ENCODE measurements at regions not wholly inside any gene's neighbourhood (a gene's known extent, or its start where the extent isn't known, plus 50 kb on each side); places are given as distances from the start of the nearest gene placed in this dataset.
A peak's percentile ranks its signal among the peaks of the same experiment; 100 is the strongest.
"Not testable (repeated sequence)": the region's sequence is repeated elsewhere in the genome, so short reads cannot be mapped to it uniquely, and the experiment has no call there.

DNA sequence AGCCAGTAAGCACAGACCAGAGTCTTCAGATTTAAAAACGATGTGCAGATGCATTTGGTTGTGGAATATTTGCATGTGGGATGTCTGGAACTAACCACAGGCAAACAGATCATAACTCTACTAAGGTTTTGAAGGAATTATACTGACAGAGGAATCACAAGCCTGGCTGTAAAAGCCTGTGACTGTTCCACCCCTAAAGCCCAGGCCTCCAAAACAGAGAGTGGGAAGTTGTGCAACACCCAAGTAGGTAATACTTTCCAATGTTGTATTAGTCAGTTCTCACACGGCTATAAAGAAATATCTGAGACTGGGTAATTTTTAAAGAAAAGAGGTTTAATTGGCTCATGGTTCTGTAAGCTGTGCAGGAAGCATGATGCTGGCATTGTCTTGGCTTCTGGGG lies 68.1 kb upstream of the DCD start:
- no peak for DNase-seq (ENCODE audit: extremely low read depth, low read depth, low spot score)

DNA sequence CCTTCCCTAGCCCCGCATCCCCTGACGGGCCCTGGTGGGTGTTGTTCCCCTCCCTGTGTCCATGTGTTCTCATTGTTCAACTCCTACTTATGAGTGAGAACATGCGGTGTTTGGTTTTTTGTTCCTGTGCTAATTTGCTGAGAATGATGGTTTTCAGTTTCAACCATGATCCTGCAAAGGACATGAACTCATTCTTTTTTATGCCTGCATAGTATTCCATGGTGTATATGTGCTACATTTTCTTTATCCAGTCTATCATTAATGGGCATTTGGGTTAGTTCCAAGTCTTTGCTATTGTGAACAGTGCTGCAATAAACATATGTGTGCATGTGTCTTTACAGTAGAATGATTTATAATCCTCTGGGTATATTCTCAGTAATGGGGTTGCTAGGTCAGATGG lies 65.7 kb upstream of the DCD start:
- not testable (repeated sequence) for DNase-seq (ENCODE audit: extremely low read depth, low read depth, low spot score)

DNA sequence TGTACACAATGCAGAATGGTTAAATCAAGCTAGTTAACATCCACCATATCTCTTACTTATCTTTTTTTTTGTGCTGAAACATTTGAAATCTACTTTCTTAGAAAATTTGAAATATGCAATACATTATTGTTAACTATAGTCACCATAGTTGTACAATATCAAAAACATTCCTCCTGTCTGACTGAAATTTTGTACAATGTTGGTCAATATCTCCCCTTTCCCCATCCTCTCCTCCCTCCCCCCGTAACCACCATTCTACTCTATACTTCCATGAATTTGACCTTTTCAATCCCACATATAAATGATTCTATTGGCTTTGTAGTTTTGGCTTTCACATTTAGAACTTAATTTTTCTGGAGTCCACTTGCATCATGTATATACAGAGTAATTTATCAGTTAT lies 63.5 kb upstream of the DCD start:
- DNase-seq (ENCODE audit: extremely low read depth, low read depth, low spot score) = no peak

DNA sequence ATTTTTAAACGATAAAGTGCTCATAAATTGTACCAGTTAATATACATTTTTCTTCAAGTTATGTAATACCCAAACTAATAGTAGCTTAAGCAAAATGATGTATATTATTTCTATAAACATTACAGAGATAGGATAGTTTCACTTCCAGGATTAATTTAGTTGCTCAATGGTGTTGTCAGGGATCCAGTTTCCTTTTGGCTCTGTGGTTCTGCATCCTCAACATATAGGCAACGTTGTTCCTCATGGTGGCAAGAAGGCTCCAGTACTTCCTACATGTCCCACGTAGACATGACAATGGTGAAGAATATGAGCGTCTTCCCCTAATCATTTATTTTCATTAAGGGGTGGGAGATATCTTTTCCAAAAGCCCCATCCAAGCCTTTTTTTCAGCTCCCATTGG lies 60.7 kb upstream of the DCD start:
- DNase-seq (ENCODE audit: extremely low read depth, low read depth, low spot score) = no peak

DNA sequence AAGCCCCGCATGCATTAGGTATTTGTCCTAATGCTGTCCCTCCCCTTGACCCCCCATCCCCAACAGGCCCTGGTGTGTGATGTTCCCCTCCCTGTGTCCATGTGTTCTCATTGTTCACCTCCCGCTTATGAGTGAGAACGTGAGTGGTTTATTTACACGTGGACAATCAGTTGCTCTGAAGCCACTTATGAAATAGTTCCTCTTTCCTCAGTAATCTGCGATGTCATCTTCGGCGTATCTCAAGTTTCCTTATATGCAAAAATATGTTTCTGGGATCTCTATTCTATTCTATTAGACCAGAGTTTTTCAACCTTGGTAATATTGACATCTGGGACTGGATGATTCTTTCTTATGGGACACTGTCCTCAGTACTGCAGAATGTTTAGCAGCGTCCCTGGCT lies 56.0 kb upstream of the DCD start:
- DNase-seq (ENCODE audit: extremely low read depth, low read depth, low spot score) = no peak

DNA sequence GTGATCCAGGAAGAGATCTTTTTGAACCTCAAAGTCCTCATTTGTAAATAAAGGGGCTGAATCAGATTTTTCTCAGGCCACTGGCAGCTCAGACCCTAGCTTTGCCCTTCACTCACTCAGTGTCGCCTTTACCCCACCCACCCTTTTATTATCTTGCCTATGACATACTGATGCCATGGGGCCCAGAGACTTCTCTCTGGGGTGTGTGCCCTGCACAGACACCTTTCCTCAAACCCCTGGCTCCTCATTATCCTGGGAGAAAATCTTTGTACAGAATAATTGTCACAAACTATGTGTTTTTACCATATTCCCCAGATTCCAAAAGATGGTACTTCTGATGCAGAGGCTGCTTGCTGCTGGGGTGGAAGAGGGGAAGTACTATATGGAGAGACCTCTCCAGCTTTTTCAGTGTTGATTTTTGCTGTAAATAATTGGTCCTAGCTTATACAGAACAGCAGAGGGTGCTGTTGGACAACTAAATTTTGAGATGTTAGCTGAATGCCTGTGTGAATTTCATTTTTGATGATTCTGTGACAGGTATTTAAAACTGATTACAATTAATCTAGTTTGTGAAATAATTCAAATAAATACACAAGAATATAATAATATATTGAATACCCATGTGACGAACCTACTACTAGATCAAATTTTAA lies 53.9 kb upstream of the DCD start:
- peak; percentile 12 for DNase-seq (ENCODE audit: extremely low read depth, low read depth, low spot score)

DNA sequence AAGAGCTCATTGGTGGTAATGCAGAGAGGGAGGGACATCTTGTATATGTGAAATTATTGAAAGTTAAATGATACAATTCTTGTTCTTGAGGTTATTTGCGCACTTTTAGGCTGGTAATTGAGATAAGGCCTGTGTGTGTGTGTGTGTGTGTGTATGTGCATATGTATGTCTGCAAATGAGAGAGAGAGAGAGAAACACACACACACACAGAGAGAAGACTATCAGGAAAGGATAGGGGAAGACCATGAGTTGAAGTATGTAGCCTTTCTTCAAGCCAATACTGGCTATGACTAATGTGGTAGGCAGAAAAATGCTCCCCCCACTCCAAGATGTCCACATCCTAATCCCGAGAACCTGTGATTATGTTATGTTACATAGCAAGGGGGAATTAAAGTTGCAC lies 52.7 kb upstream of the DCD start:
- no peak for DNase-seq (ENCODE audit: extremely low read depth, low read depth, low spot score)

DNA sequence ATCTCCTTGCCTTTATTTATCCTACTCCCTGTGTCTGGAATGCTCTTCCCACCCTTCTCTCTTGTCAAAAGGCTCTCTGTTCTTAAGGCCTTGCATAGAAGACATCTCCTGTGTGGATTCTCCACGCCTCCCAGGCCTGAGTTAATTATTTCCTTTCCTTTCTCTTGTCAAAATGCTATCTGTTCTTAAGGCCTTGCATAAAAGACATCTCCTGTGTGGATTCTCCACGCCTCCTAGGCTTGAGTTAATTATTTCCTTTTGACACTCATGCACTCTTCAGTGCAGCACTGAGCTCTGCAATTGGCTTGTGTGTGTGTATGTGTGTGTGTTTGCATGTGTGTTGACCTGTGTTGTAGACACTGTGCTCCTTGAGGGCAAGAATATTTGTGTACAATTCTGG lies 52.1 kb upstream of the DCD start:
- no peak for DNase-seq (ENCODE audit: extremely low read depth, low read depth, low spot score)
